ENCODE measurements at regions not wholly inside any gene's neighbourhood (a gene's known extent, or its start where the extent isn't known, plus 50 kb on each side); places are given as distances from the start of the nearest gene placed in this dataset.

DNA sequence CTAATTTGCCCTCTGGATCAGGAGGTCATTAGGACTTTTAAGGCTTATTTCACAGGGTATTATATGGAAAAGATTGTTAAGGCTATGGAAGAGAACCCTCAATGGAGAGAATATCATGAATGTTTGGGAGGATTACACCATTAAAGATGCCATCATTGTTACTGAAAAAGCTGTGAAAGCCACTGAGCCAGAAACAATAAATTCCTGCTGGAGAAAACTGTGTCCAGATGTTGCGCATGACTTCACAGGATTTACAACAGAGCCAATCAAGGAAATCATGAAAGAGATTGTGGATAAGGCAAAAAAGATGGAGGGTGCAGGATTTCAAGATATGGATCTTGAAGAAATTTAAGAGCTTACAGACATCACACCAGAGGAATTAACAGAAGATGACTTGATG is 798.3 kb upstream of the SLC35B3 start:
- H3K9me3 ChIP-seq (ENCODE audit: control insufficient read depth in 4 of 4, low read length in 3 of 4), result no peaks in the 10 kb centered on the region
- no peak overlapping the region for H3K9ac ChIP-seq (ENCODE audit: low read depth in 1 of 2, low read length in 2 of 2)
- H3K4me3 ChIP-seq (ENCODE audit: low read depth in 1 of 3, low read length in 3 of 3), result no peak overlapping the region
- no peak overlapping the region for H3K27ac ChIP-seq (ENCODE audit: low read depth in 1 of 2, low read length in 2 of 2)
- TF ChIP-seq, protein P1, sequence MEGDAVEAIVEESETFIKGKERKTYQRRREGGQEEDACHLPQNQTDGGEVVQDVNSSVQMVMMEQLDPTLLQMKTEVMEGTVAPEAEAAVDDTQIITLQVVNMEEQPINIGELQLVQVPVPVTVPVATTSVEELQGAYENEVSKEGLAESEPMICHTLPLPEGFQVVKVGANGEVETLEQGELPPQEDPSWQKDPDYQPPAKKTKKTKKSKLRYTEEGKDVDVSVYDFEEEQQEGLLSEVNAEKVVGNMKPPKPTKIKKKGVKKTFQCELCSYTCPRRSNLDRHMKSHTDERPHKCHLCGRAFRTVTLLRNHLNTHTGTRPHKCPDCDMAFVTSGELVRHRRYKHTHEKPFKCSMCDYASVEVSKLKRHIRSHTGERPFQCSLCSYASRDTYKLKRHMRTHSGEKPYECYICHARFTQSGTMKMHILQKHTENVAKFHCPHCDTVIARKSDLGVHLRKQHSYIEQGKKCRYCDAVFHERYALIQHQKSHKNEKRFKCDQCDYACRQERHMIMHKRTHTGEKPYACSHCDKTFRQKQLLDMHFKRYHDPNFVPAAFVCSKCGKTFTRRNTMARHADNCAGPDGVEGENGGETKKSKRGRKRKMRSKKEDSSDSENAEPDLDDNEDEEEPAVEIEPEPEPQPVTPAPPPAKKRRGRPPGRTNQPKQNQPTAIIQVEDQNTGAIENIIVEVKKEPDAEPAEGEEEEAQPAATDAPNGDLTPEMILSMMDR (IDR thresholded peaks at IDR 0.05; ENCODE audit: low read depth, low read length, missing input control), result no peak
- TF ChIP-seq, protein P2, sequence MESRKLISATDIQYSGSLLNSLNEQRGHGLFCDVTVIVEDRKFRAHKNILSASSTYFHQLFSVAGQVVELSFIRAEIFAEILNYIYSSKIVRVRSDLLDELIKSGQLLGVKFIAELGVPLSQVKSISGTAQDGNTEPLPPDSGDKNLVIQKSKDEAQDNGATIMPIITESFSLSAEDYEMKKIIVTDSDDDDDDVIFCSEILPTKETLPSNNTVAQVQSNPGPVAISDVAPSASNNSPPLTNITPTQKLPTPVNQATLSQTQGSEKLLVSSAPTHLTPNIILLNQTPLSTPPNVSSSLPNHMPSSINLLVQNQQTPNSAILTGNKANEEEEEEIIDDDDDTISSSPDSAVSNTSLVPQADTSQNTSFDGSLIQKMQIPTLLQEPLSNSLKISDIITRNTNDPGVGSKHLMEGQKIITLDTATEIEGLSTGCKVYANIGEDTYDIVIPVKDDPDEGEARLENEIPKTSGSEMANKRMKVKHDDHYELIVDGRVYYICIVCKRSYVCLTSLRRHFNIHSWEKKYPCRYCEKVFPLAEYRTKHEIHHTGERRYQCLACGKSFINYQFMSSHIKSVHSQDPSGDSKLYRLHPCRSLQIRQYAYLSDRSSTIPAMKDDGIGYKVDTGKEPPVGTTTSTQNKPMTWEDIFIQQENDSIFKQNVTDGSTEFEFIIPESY (IDR thresholded peaks at IDR 0.05), result no peak
- TF ChIP-seq RXRA (IDR thresholded peaks at IDR 0.05), result no peak
- TF ChIP-seq SP1 (IDR thresholded peaks at IDR 0.05), result no peak
- H3K4me1 ChIP-seq (ENCODE audit: control insufficient read depth in 4 of 4, insufficient read depth in 4 of 4, low read length in 3 of 4), result no peaks in the 10 kb centered on the region
- no peak for DNase-seq (ENCODE audit: low spot score)
- H3K36me3 ChIP-seq (ENCODE audit: control insufficient read depth in 4 of 4, insufficient read depth in 3 of 4, low read depth in 1 of 4, low read length in 3 of 4), result no peaks in the 10 kb centered on the region
- 99% methylated on average over 1 of the region's 1 CpG for WGBS
- peaks cover 0 to 2% (median 0%) of the 10 kb centered on the region in 4 donors for H3K27me3 ChIP-seq (ENCODE audit: control insufficient read depth in 4 of 4, insufficient read depth in 4 of 4, low read length in 3 of 4)

DNA sequence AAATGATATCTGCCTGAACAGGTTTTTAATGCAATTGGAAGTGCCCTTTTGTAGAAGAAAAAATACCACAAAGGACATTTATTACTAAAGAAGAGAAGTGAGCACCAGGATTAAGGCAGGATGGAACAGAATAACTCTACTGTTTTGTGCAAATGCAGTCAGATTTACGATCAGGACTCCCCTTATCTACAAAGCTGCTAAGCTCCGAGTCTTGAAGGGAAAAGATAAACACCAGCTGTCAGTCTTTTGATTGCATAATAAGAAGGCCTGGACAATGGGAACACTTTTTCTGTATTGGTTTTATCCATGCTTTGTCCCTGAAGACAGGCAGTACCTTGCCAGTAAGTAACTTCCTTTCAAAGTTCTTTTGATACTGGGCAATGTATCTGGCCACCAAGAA is 797.9 kb upstream of the SLC35B3 start:
- H3K4me1 ChIP-seq (ENCODE audit: control insufficient read depth in 4 of 4, insufficient read depth in 4 of 4, low read length in 3 of 4), result no peaks in the 10 kb centered on the region

More for the DNA sequence above, 797.9 kb upstream of the SLC35B3 start:
- WGBS, result 8% methylated on average over 2 of the region's 2 CpGs
- no peaks in the 10 kb centered on the region for H3K9me3 ChIP-seq (ENCODE audit: control insufficient read depth in 4 of 4, low read length in 3 of 4)
- TF ChIP-seq HNF4A (conservative IDR thresholded peaks at IDR 0.05) (no peak), JUND (IDR thresholded peaks at IDR 0.05) (no peak), TAF1 (conservative IDR thresholded peaks at IDR 0.05) (no peak), FOXA1 (IDR thresholded peaks at IDR 0.05) (no peak), SP1 (IDR thresholded peaks at IDR 0.05) (no peak), NR2F2 (IDR thresholded peaks at IDR 0.05) (no peak), EGR1 (IDR thresholded peaks at IDR 0.05; ENCODE audit: low read depth in 2 of 2) (no peak), HNF4G (IDR thresholded peaks at IDR 0.05) (no peak), GABPA (IDR thresholded peaks at IDR 0.05 in 1 of 2, conservative IDR thresholded peaks at IDR 0.05 in 1 of 2) (no peak), FOXA2 (IDR thresholded peaks at IDR 0.05) (no peak)
- TF ChIP-seq, protein P3, sequence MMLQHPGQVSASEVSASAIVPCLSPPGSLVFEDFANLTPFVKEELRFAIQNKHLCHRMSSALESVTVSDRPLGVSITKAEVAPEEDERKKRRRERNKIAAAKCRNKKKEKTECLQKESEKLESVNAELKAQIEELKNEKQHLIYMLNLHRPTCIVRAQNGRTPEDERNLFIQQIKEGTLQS (IDR thresholded peaks at IDR 0.05), result no peak
- TF ChIP-seq, protein P4, sequence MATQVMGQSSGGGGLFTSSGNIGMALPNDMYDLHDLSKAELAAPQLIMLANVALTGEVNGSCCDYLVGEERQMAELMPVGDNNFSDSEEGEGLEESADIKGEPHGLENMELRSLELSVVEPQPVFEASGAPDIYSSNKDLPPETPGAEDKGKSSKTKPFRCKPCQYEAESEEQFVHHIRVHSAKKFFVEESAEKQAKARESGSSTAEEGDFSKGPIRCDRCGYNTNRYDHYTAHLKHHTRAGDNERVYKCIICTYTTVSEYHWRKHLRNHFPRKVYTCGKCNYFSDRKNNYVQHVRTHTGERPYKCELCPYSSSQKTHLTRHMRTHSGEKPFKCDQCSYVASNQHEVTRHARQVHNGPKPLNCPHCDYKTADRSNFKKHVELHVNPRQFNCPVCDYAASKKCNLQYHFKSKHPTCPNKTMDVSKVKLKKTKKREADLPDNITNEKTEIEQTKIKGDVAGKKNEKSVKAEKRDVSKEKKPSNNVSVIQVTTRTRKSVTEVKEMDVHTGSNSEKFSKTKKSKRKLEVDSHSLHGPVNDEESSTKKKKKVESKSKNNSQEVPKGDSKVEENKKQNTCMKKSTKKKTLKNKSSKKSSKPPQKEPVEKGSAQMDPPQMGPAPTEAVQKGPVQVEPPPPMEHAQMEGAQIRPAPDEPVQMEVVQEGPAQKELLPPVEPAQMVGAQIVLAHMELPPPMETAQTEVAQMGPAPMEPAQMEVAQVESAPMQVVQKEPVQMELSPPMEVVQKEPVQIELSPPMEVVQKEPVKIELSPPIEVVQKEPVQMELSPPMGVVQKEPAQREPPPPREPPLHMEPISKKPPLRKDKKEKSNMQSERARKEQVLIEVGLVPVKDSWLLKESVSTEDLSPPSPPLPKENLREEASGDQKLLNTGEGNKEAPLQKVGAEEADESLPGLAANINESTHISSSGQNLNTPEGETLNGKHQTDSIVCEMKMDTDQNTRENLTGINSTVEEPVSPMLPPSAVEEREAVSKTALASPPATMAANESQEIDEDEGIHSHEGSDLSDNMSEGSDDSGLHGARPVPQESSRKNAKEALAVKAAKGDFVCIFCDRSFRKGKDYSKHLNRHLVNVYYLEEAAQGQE (IDR thresholded peaks at IDR 0.05), result no peak
- TF ChIP-seq, protein P5, sequence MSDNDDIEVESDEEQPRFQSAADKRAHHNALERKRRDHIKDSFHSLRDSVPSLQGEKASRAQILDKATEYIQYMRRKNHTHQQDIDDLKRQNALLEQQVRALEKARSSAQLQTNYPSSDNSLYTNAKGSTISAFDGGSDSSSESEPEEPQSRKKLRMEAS (IDR thresholded peaks at IDR 0.05), result no peak
- H3K36me3 ChIP-seq (ENCODE audit: control insufficient read depth in 4 of 4, insufficient read depth in 3 of 4, low read depth in 1 of 4, low read length in 3 of 4), result no peaks in the 10 kb centered on the region
- no peak for DNase-seq (ENCODE audit: low spot score)
- no peak overlapping the region for H3K4me3 ChIP-seq (ENCODE audit: low read depth in 1 of 3, low read length in 3 of 3)
- H3K27ac ChIP-seq (ENCODE audit: low read depth in 1 of 2, low read length in 2 of 2), result no peak overlapping the region
- H3K9ac ChIP-seq (ENCODE audit: low read depth in 1 of 2, low read length in 2 of 2), result no peak overlapping the region
- H3K27me3 ChIP-seq (ENCODE audit: control insufficient read depth in 4 of 4, insufficient read depth in 4 of 4, low read length in 3 of 4), result no peaks in the 10 kb centered on the region

Measured in liver (tissue), 8 donors.